KMS-11 (cell line): ENCODE measurements at regions not wholly inside any gene's neighbourhood (a gene's known extent, or its start where the extent isn't known, plus 50 kb on each side); places are given as distances from the start of the nearest gene placed in this dataset.

ENCODE experiments used
- H2AFZ ChIP-seq: fragments of 200-600 bp; sonication (generic); 2 replicates; pipeline ENCODE4 v1.6.1; 2016; ENCODE audit warnings: antibody characterized with exemption, mixed run types, low read depth
- H3K27ac ChIP-seq: fragments of 200-600 bp; sonication (generic); 2 replicates; pipeline ENCODE4 v1.6.1; 2016; ENCODE audit warnings: mild to moderate bottlenecking, mixed run types
- H3K27me3 ChIP-seq: fragments of 200-600 bp; sonication (generic); 2 replicates; pipeline ENCODE4 v1.6.1; 2017; ENCODE audit warnings: mild to moderate bottlenecking, low read depth, mixed run types, moderate library complexity; ENCODE audit not compliant: insufficient read depth
- H3K36me3 ChIP-seq: fragments of 200-600 bp; sonication (generic); 2 replicates; pipeline ENCODE4 v1.6.1; 2017; ENCODE audit warnings: mild to moderate bottlenecking, mixed run types; ENCODE audit not compliant: insufficient read depth
- H3K4me1 ChIP-seq: fragments of 200-600 bp; sonication (generic); 2 replicates; pipeline ENCODE4 v1.6.1; 2016; ENCODE audit warnings: mild to moderate bottlenecking, low read depth, mixed run types; ENCODE audit not compliant: poor library complexity, severe bottlenecking
- H3K4me2 ChIP-seq: fragments of 200-600 bp; sonication (generic); 2 replicates; pipeline ENCODE4 v1.7.0; 2016; ENCODE audit warnings: mild to moderate bottlenecking, mixed run types
- H3K4me3 ChIP-seq: fragments of 200-600 bp; sonication (generic); IDR thresholded peaks from 2 replicates; pipeline ENCODE4 v1.6.1; 2017; ENCODE audit warnings: low read depth, low read length, mixed read lengths; ENCODE audit not compliant: insufficient read depth
- H3K79me2 ChIP-seq: fragments of 200-600 bp; sonication (generic); 2 replicates; pipeline ENCODE4 v1.6.1; 2016; ENCODE audit warnings: low read depth, mixed run types; ENCODE audit not compliant: insufficient read depth
- H3K9ac ChIP-seq: fragments of 200-600 bp; sonication (generic); 2 replicates; pipeline ENCODE4 v1.6.1; 2016; ENCODE audit warnings: mild to moderate bottlenecking, mixed run types
- H4K20me1 ChIP-seq: fragments of 200-600 bp; sonication (generic); 2 replicates; pipeline ENCODE4 v1.6.1; 2016; ENCODE audit warnings: mild to moderate bottlenecking, mixed run types; ENCODE audit not compliant: insufficient read depth
- CTCF ChIP-seq: fragments of 200-600 bp; sonication (generic); conservative IDR thresholded peaks from 2 replicates; pipeline ENCODE4 v1.6.1; 2017; ENCODE audit warnings: low read depth, mild to moderate bottlenecking, antibody characterized with exemption, low read length, moderate library complexity, mixed read lengths

DNA sequence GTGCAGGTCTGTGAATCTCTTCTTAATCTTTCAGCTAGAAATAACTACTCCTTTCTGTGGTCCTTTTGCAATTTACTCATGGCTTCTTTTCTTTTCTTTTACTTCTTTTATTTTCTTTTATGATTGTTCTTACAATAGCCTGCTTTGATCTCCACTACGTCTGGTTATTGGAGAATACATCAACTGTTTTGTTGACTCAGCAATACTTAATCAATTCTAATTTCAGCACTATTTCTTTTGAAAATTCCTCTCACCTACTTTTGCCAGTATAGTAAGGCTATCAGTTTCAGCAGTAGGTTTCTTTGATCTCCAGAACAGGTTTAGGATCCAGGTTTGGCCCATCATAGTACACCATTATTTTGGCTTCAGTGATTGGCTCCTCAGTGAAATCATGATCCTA lies 111.8 kb upstream of the DPP10 start:
- Histone ChIP-seq H3K27me3 (no peaks in the 10 kb centered on the region), H3K36me3 (no peaks in the 10 kb centered on the region), H3K27ac (no peak overlapping the region), H4K20me1 (no peaks in the 10 kb centered on the region), H3K4me2 (no peak overlapping the region), H3K4me3 (no peak overlapping the region), H3K9ac (no peak overlapping the region), H2AFZ (no peak overlapping the region), H3K4me1 (no peaks in the 10 kb centered on the region), H3K79me2 (no peaks in the 10 kb centered on the region)
- TF ChIP-seq CTCF = no peak

DNA sequence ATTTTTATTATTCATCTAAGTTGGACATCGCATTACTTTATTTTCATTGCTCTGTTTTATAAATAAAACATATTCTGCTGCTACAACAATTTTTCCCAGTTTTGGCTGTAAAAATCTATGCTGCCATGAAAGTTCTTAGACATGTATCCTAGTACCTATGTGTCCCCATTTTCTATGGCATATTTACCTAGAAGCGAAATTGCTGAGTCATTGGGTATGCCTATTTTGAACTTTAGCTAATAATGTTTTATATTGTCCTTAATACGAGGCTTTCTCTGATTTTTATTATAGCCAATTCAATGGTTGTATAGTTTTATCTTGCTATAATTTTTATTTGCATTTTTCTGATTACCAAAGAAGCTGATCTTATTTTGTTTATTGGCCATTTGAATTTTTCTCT lies 110.5 kb upstream of the DPP10 start:
- Histone ChIP-seq H3K4me3 (no peak overlapping the region), H3K27ac (no peak overlapping the region), H3K4me2 (no peak overlapping the region), H3K27me3 (no peaks in the 10 kb centered on the region), H4K20me1 (no peaks in the 10 kb centered on the region), H3K36me3 (no peaks in the 10 kb centered on the region), H3K4me1 (no peaks in the 10 kb centered on the region), H3K9ac (no peak overlapping the region), H3K79me2 (no peaks in the 10 kb centered on the region), H2AFZ (no peak overlapping the region)
- TF ChIP-seq CTCF = no peak

- Histone ChIP-seq H3K9ac (no peak overlapping the region), H3K36me3 (no peaks in the 10 kb centered on the region), H3K27me3 (no peaks in the 10 kb centered on the region), H4K20me1 (no peaks in the 10 kb centered on the region), H3K4me1 (peaks cover 8% of the 10 kb centered on the region), H3K79me2 (no peaks in the 10 kb centered on the region), H2AFZ (no peak overlapping the region), H3K4me3 (no peak overlapping the region), H3K4me2 (no peak overlapping the region), H3K27ac (no peak overlapping the region)
- TF ChIP-seq CTCF = no peak
Observed at GRCh38 chr2:114345246-114345645, 97.2 kb upstream of the DPP10 start.

- H3K79me2 ChIP-seq = no peaks in the 10 kb centered on the region
- no peaks in the 10 kb centered on the region for H3K27me3 ChIP-seq
- no peak overlapping the region for H3K27ac ChIP-seq
- H3K36me3 ChIP-seq = no peaks in the 10 kb centered on the region
- no peak overlapping the region for H3K4me3 ChIP-seq
- no peak overlapping the region for H3K4me2 ChIP-seq
- H3K9ac ChIP-seq = no peak overlapping the region
- H2AFZ ChIP-seq = no peak overlapping the region
- no peak for TF ChIP-seq CTCF
- H4K20me1 ChIP-seq = no peaks in the 10 kb centered on the region
- H3K4me1 ChIP-seq = peaks cover 17% of the 10 kb centered on the region
Observed at GRCh38 chr2:114346658-114347057, 95.8 kb upstream of the DPP10 start.
